IMR-90 (cell line): ENCODE measurements at regions not wholly inside any gene's neighbourhood (a gene's known extent, or its start where the extent isn't known, plus 50 kb on each side); places are given as distances from the start of the nearest gene placed in this dataset.

ENCODE experiments used
- ATAC-seq: fragments of 200-7000 bp; cut with Tn5 transposase; 2 replicates; pipeline ENCODE4 v1.9.1; 2020; ENCODE audit warnings: low read depth, mild to moderate bottlenecking, moderate library complexity
- BruUV-seq: library from RNA; stranded (reverse); fragments of 400-500 nt; replicated peaks from 2 replicates; lab custom pipeline; 2021; lab: Mats Ljungman, UMichigan
- CTCF ChIA-PET: fragments of 300-600 bp; formaldehyde crosslinking; extraction: SDS; loops from one replicate; lab custom pipeline; 2021; ENCODE audit warnings: antibody characterized with exemption; lab: Yijun Ruan, JAX
- POLR2A ChIA-PET: fragments of 300-600 bp; sonication (Branson Sonifier 250); formaldehyde crosslinking; loops from one replicate; lab custom pipeline; 2022; ENCODE audit warnings: antibody characterized with exemption; ENCODE audit not compliant: unreplicated experiment; lab: Charles Lee
- DNase-seq: peaks from one replicate; pipeline ENCODE4 v3.0.0; 2013
- H2AFZ ChIP-seq: replicated peaks from 2 replicates; pipeline ENCODE3; 2013; ENCODE audit warnings: low read length, mild to moderate bottlenecking; ENCODE audit not compliant: poor library complexity
- H2AK5ac ChIP-seq: 2 replicates; pipeline ENCODE4 v1.6.1; 2013; ENCODE audit warnings: low read depth, low read length, inconsistent platforms
- H2AK9ac ChIP-seq: replicated peaks from 2 replicates; pipeline ENCODE3; 2013; ENCODE audit warnings: mild to moderate bottlenecking, low read depth, low read length, moderate library complexity; ENCODE audit not compliant: poor library complexity
- H2BK120ac ChIP-seq: 2 replicates; pipeline ENCODE4 v1.6.1; 2013; ENCODE audit warnings: low read depth, low read length, inconsistent platforms
- H2BK15ac ChIP-seq: 3 replicates; pipeline ENCODE4 v1.6.1; 2013; ENCODE audit warnings: low read depth, low read length, inconsistent platforms
- H2BK20ac ChIP-seq: 2 replicates; pipeline ENCODE4 v1.6.1; 2013; ENCODE audit warnings: low read depth, mild to moderate bottlenecking, inconsistent platforms, low read length, moderate library complexity
- H2BK5ac ChIP-seq: 2 replicates; pipeline ENCODE4 v1.6.1; 2013; ENCODE audit warnings: mild to moderate bottlenecking, low read depth, low read length, inconsistent platforms; ENCODE audit not compliant: poor library complexity, severe bottlenecking
- H3K14ac ChIP-seq: replicated peaks from 2 replicates; pipeline ENCODE4 v1.6.1; 2013; ENCODE audit warnings: low read depth, low read length, inconsistent platforms
- H3K18ac ChIP-seq: 2 replicates; pipeline ENCODE4 v1.6.1; 2013; ENCODE audit warnings: low read depth, low read length, control low read depth
- H3K23ac ChIP-seq: 2 replicates; pipeline ENCODE4 v1.6.1; 2013; ENCODE audit warnings: low read depth, low read length, inconsistent platforms
- H3K27ac ChIP-seq: 2 replicates; pipeline ENCODE4 v1.5.1; 2013; ENCODE audit warnings: mild to moderate bottlenecking, control low read depth, low read length; ENCODE audit not compliant: insufficient read depth
- H3K27me3 ChIP-seq: 2 replicates; pipeline ENCODE4 v1.6.1; 2013; ENCODE audit warnings: low read length; ENCODE audit not compliant: control insufficient read depth, insufficient read depth
- H3K36me3 ChIP-seq: 2 replicates; pipeline ENCODE4 v1.6.1; 2013; ENCODE audit warnings: low read length, mixed read lengths; ENCODE audit not compliant: control insufficient read depth, insufficient read depth
- H3K4ac ChIP-seq: 2 replicates; pipeline ENCODE4 v1.6.1; 2013; ENCODE audit warnings: low read depth, low read length, inconsistent platforms
- H3K4me1 ChIP-seq: 2 replicates; pipeline ENCODE4 v1.6.1; 2013; ENCODE audit warnings: low read length, mixed read lengths; ENCODE audit not compliant: control insufficient read depth, insufficient read depth
- H3K4me2 ChIP-seq: 2 replicates; pipeline ENCODE4 v1.6.1; 2013; ENCODE audit warnings: low read depth, mild to moderate bottlenecking, control low read depth, low read length, moderate library complexity
- H3K4me3 ChIP-seq: 2 replicates; pipeline ENCODE4 v1.5.1; 2013; ENCODE audit warnings: low read depth, mild to moderate bottlenecking, control low read depth, low read length, moderate library complexity; ENCODE audit not compliant: insufficient read depth
- H3K56ac ChIP-seq: 2 replicates; pipeline ENCODE4 v1.6.1; 2013; ENCODE audit warnings: low read length, inconsistent platforms; ENCODE audit not compliant: insufficient read depth; ENCODE audit errors: extremely low read depth
- H3K79me1 ChIP-seq, 2 experiments: 2 replicates each; pipeline ENCODE4 v1.6.1; 2013; ENCODE audit warnings: low read length in 2 of 2, inconsistent platforms in 1 of 2, low read depth in 1 of 2
- H3K9ac ChIP-seq: 2 replicates; pipeline ENCODE4 v1.6.1; 2013; ENCODE audit warnings: low read depth, low read length, control low read depth
- H3K9me1 ChIP-seq: 2 replicates; pipeline ENCODE4 v1.6.1; 2013; ENCODE audit warnings: low read length, inconsistent platforms; ENCODE audit not compliant: insufficient read depth
- H3K9me3 ChIP-seq: 2 replicates; pipeline ENCODE4 v1.6.1; 2013; ENCODE audit warnings: low read length; ENCODE audit not compliant: control insufficient read depth, insufficient read depth
- H4K20me1 ChIP-seq: 2 replicates; pipeline ENCODE4 v1.6.1; 2013; ENCODE audit warnings: low read length, inconsistent platforms; ENCODE audit not compliant: insufficient read depth
- H4K5ac ChIP-seq: 2 replicates; pipeline ENCODE4 v1.6.1; 2013; ENCODE audit warnings: mild to moderate bottlenecking, low read depth, low read length, control low read depth
- H4K8ac ChIP-seq, 2 experiments: 2 replicates each; pipeline ENCODE4 v1.6.1; 2013; ENCODE audit warnings: low read depth in 2 of 2, low read length in 2 of 2, control low read depth in 1 of 2, inconsistent platforms in 1 of 2
- H4K91ac ChIP-seq: 2 replicates; pipeline ENCODE4 v1.6.1; 2013; ENCODE audit warnings: low read depth, low read length, inconsistent platforms; ENCODE audit not compliant: insufficient read depth
- CHD1 ChIP-seq: IDR thresholded peaks from 2 replicates; pipeline ENCODE4 v1.6.1; 2012; ENCODE audit warnings: low read depth, low read length, improper control_type of control experiment
- MAZ ChIP-seq: IDR thresholded peaks from 2 replicates; pipeline ENCODE4 v1.6.1; 2012; ENCODE audit warnings: low read depth, mild to moderate bottlenecking, low read length, improper control_type of control experiment, moderate library complexity, borderline replicate concordance
- RCOR1 ChIP-seq: IDR thresholded peaks from 2 replicates; pipeline ENCODE4 v1.6.1; 2012; ENCODE audit warnings: mild to moderate bottlenecking, low read length, improper control_type of control experiment; ENCODE audit not compliant: insufficient replicate concordance
- dilution Hi-C: fragments of 300-500 bp; cut with HindIII; formaldehyde crosslinking; loops from one replicate; pipeline ENCODE4 v1.14.3; 2018; ENCODE audit warnings: low sequenced_read_pairs; ENCODE audit not compliant: unreplicated experiment
- in situ Hi-C: fragments of 300-500 bp; cut with MboI; formaldehyde crosslinking; loops from 3 replicates; pipeline ENCODE4 v1.14.3; 2019; ENCODE audit warnings: low sequenced_read_pairs, inconsistent platforms, mixed read lengths
- intact Hi-C: fragments of 100-400 bp; cut with micrococcal nuclease; formaldehyde crosslinking; loops from 2 replicates; pipeline ENCODE4 v1.10.0; 2022

GRCh38 chr6:55088902-55089301 is 85.4 kb upstream of the HCRTR2 start:
- H2AK5ac ChIP-seq: no peak overlapping the region
- no peak overlapping the region for H3K4me2 ChIP-seq
- ChIA-PET POLR2A (no interaction called here), CTCF (no interaction called here)
- no peaks in the 10 kb centered on the region for H3K9me1 ChIP-seq
- dilution Hi-C loops: no loop called here
- TF ChIP-seq MAZ (no peak), RCOR1 (no peak), CHD1 (no peak)
- no peak overlapping the region for H3K18ac ChIP-seq
- in situ Hi-C loops: no loop called here
- H3K36me3 ChIP-seq: no peaks in the 10 kb centered on the region
- H3K27me3 ChIP-seq: no peaks in the 10 kb centered on the region
- H3K4me3 ChIP-seq: no peak overlapping the region
- BruUV-seq: no TSS peak
- no peak overlapping the region for H4K5ac ChIP-seq
- no peak overlapping the region for H2BK15ac ChIP-seq
- H4K20me1 ChIP-seq: no peaks in the 10 kb centered on the region
- no peak overlapping the region for H3K14ac ChIP-seq
- H4K8ac ChIP-seq: no peak overlapping the region
- no peak overlapping the region for H2BK5ac ChIP-seq
- no peaks in the 10 kb centered on the region for H3K4me1 ChIP-seq
- ATAC-seq: no peak
- no peak overlapping the region for H2AFZ ChIP-seq
- H3K9me3 ChIP-seq: no peaks in the 10 kb centered on the region
- no peak overlapping the region for H3K23ac ChIP-seq
- H3K27ac ChIP-seq: no peak overlapping the region
- H2BK20ac ChIP-seq: no peak overlapping the region
- H2BK120ac ChIP-seq: no peak overlapping the region
- H2AK9ac ChIP-seq: no peak overlapping the region
- no peak overlapping the region for H3K9ac ChIP-seq
- no peaks in the 10 kb centered on the region for H3K79me1 ChIP-seq
- H3K4ac ChIP-seq: no peak overlapping the region
- H3K56ac ChIP-seq: no peak overlapping the region
- intact Hi-C loops: no loop called here
- DNase-seq: no peak
- no peak overlapping the region for H4K91ac ChIP-seq
